ENCODE measurements at regions not wholly inside any gene's neighbourhood (a gene's known extent, or its start where the extent isn't known, plus 50 kb on each side); places are given as distances from the start of the nearest gene placed in this dataset.
A peak's percentile ranks its signal among the peaks of the same experiment; 100 is the strongest.

- TF ChIP-seq SKIL (CRISPR knock-in tag; IDR thresholded peaks at IDR 0.05; ENCODE audit: borderline replicate concordance), result no peak
- peak; percentile 36; the same call in 1 of the 2 replicates for TF ChIP-seq HNF4G (IDR thresholded peaks at IDR 0.05; ENCODE audit: borderline replicate concordance, low read depth, low read length)
- no peak for TF ChIP-seq HNF4G (CRISPR knock-in tag; IDR thresholded peaks at IDR 0.05; ENCODE audit: borderline replicate concordance, low read depth)
- no peak; the same call in 1 of the 2 replicates for TF ChIP-seq MIER2 (CRISPR knock-in tag; IDR thresholded peaks at IDR 0.05)
- TF ChIP-seq, protein P1, sequence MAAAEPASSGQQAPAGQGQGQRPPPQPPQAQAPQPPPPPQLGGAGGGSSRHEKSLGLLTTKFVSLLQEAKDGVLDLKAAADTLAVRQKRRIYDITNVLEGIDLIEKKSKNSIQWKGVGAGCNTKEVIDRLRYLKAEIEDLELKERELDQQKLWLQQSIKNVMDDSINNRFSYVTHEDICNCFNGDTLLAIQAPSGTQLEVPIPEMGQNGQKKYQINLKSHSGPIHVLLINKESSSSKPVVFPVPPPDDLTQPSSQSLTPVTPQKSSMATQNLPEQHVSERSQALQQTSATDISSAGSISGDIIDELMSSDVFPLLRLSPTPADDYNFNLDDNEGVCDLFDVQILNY (CRISPR knock-in tag; conservative IDR thresholded peaks at IDR 0.05), result no peak
- TF ChIP-seq KDM4B (CRISPR knock-in tag; IDR thresholded peaks at IDR 0.05), result no peak
- no peak for TF ChIP-seq HDAC1 (CRISPR knock-in tag; IDR thresholded peaks at IDR 0.05)
- TF ChIP-seq SP1 (IDR thresholded peaks at IDR 0.05), result no peak
- no peak for TF ChIP-seq SP1 (CRISPR knock-in tag; IDR thresholded peaks at IDR 0.05)
- no peak for TF ChIP-seq ZMAT5 (CRISPR knock-in tag; IDR thresholded peaks at IDR 0.05; ENCODE audit: borderline replicate concordance, low read depth)
- TF ChIP-seq, protein P2, sequence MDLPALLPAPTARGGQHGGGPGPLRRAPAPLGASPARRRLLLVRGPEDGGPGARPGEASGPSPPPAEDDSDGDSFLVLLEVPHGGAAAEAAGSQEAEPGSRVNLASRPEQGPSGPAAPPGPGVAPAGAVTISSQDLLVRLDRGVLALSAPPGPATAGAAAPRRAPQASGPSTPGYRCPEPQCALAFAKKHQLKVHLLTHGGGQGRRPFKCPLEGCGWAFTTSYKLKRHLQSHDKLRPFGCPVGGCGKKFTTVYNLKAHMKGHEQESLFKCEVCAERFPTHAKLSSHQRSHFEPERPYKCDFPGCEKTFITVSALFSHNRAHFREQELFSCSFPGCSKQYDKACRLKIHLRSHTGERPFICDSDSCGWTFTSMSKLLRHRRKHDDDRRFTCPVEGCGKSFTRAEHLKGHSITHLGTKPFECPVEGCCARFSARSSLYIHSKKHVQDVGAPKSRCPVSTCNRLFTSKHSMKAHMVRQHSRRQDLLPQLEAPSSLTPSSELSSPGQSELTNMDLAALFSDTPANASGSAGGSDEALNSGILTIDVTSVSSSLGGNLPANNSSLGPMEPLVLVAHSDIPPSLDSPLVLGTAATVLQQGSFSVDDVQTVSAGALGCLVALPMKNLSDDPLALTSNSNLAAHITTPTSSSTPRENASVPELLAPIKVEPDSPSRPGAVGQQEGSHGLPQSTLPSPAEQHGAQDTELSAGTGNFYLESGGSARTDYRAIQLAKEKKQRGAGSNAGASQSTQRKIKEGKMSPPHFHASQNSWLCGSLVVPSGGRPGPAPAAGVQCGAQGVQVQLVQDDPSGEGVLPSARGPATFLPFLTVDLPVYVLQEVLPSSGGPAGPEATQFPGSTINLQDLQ (CRISPR knock-in tag; IDR thresholded peaks at IDR 0.05), result no peak
- no peak for TF ChIP-seq ZNF512 (CRISPR knock-in tag; IDR thresholded peaks at IDR 0.05)
- TF ChIP-seq THYN1 (CRISPR knock-in tag; IDR thresholded peaks at IDR 0.05; ENCODE audit: borderline replicate concordance, low read depth), result no peak
- TF ChIP-seq CAMTA2 (CRISPR knock-in tag; IDR thresholded peaks at IDR 0.05; ENCODE audit: borderline replicate concordance), result no peak
- peak; percentile 31; the same call in 1 of the 2 replicates for TF ChIP-seq ZMYM4 (CRISPR knock-in tag; IDR thresholded peaks at IDR 0.05)
- no peak for TF ChIP-seq SAP130 (CRISPR knock-in tag; IDR thresholded peaks at IDR 0.05; ENCODE audit: low read depth)
- no peak for TF ChIP-seq RXRB (CRISPR knock-in tag; IDR thresholded peaks at IDR 0.05; ENCODE audit: borderline replicate concordance)
- no peak for TF ChIP-seq ZNF883 (CRISPR knock-in tag; IDR thresholded peaks at IDR 0.05; ENCODE audit: not compliant biosample characterization)
- no peak for TF ChIP-seq MED1 (CRISPR knock-in tag; IDR thresholded peaks at IDR 0.05)
- no peak for TF ChIP-seq MTERF4 (CRISPR knock-in tag; IDR thresholded peaks at IDR 0.05)
- no peak for TF ChIP-seq ZNF160 (CRISPR knock-in tag; IDR thresholded peaks at IDR 0.05)
Observed at GRCh38 chr12:67747869-67748742, 99.6 kb downstream of the DYRK2 start (continued).
